Right atrium auricular region (tissue), 2 donors: ENCODE measurements at regions not wholly inside any gene's neighbourhood (a gene's known extent, or its start where the extent isn't known, plus 50 kb on each side); places are given as distances from the start of the nearest gene placed in this dataset.

Experiments
- DNase-seq: peaks from one replicate; pipeline ENCODE4 v3.0.0-alpha.2; 2019; ENCODE audit warnings: low spot score
- H3K27ac ChIP-seq, 2 donors: fragments of 200-600 bp; sonication (generic); 1 replicate in 1 of 2; 2 replicates in 1 of 2; pipeline ENCODE4 v1.5.1; 2016 to 2019
- H3K27me3 ChIP-seq, 2 donors: fragments of 200-600 bp; sonication (generic); one replicate each; pipeline versions ENCODE4 v1.5.1 to v1.6.0; 2017 to 2019
- H3K36me3 ChIP-seq: fragments of 200-600 bp; sonication (generic); one replicate; pipeline ENCODE4 v1.5.1; 2016
- H3K4me1 ChIP-seq, 2 donors: fragments of 200-600 bp; sonication (generic); one replicate each; pipeline versions ENCODE4 v1.5.1 to v1.6.0; 2017 to 2019
- H3K4me3 ChIP-seq, 2 donors: fragments of 200-600 bp; sonication (generic); 1 replicate in 1 of 2; 2 replicates in 1 of 2; pipeline ENCODE4 v1.5.1; 2017 to 2019; ENCODE audit warnings: mild to moderate bottlenecking in 1 of 2, moderate library complexity in 1 of 2
- H3K9me3 ChIP-seq, 2 donors: fragments of 200-600 bp; sonication (generic); one replicate each; pipeline ENCODE4 v1.5.1; 2019
- TF ChIP-seq, protein P1 (sequence below), 2 donors: fragments of 200-600 bp; sonication (generic); IDR thresholded peaks; one replicate each; pipeline ENCODE4 v1.5.1; 2019; ENCODE audit warnings: antibody characterized with exemption in 2 of 2

DNA sequence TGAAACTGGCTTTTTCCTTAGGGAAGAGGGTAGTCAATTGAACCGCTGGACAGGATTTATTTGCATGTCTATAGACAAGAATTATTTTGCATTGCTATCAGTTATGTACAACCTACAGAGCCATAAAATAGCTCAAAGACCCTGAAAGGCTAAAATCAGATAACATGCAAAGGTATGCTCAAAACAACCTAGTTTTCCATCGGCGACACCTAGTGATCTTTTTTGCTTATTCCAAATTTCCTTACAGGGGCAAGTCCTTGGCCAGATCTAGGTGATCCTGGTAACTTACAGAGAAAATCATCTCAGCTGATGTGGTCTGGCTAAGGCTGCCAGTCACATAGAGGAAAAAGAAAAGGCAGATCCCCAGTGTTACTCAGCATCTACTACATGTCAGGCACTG is 141.2 kb upstream of the RPL38 start:
- DNase-seq, result no peak
- H3K36me3 ChIP-seq, result no peaks in the 10 kb centered on the region
- H3K9me3 ChIP-seq, result no peaks in the 10 kb centered on the region
- no peak overlapping the region for H3K27ac ChIP-seq
- H3K4me3 ChIP-seq, result no peak overlapping the region
- no peaks in the 10 kb centered on the region for H3K4me1 ChIP-seq
- TF ChIP-seq, protein P1, sequence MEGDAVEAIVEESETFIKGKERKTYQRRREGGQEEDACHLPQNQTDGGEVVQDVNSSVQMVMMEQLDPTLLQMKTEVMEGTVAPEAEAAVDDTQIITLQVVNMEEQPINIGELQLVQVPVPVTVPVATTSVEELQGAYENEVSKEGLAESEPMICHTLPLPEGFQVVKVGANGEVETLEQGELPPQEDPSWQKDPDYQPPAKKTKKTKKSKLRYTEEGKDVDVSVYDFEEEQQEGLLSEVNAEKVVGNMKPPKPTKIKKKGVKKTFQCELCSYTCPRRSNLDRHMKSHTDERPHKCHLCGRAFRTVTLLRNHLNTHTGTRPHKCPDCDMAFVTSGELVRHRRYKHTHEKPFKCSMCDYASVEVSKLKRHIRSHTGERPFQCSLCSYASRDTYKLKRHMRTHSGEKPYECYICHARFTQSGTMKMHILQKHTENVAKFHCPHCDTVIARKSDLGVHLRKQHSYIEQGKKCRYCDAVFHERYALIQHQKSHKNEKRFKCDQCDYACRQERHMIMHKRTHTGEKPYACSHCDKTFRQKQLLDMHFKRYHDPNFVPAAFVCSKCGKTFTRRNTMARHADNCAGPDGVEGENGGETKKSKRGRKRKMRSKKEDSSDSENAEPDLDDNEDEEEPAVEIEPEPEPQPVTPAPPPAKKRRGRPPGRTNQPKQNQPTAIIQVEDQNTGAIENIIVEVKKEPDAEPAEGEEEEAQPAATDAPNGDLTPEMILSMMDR (IDR thresholded peaks at IDR 0.05), result no peak
- H3K27me3 ChIP-seq, result no peaks in the 10 kb centered on the region

DNA sequence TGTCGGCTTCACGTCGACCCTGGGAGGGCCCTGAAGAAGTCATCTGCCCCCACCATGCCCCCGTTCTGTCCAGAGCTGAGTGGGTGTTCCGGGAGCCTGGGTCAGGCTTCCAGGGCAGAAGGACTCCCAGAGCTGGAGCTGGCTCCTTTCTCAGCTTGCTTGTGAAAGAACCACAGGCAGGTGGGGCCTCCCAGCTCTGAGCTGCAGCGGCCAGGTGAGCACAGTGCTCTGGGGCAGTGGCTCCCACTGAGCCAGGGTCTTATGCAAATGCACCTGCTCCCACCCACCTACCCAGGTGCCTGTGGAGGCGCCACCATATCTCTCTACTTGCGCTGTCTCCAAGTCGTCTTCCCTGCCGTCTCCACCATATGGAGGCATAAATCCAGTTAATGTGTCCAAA is 140.0 kb upstream of the RPL38 start:
- H3K36me3 ChIP-seq, result no peaks in the 10 kb centered on the region
- H3K27ac ChIP-seq, result no peak overlapping the region
- no peak for DNase-seq
- TF ChIP-seq, protein P1 (IDR thresholded peaks at IDR 0.05), result no peak
- H3K9me3 ChIP-seq, result no peaks in the 10 kb centered on the region
- no peaks in the 10 kb centered on the region for H3K27me3 ChIP-seq
- no peaks in the 10 kb centered on the region for H3K4me1 ChIP-seq
- H3K4me3 ChIP-seq, result no peak overlapping the region

DNA sequence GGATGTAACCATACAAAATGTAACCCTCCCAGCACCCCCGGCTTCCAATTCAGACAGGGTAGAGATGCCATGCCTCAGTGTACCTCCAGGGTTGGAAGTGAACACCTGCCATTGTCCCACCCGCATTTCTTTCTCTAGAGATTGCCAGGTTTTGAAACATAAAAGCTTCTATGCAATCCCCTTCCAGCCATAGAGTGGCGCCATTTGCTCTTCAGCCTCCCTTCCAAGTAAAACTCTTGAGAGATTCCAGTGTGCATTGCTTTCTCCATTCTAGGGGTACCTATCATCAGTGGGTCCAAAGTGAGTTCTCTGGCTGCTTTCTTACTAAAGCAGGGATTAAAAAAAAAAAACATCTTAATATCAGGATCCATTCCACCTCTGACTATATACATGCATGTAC is 133.1 kb upstream of the RPL38 start:
- H3K4me1 ChIP-seq, result no peaks in the 10 kb centered on the region
- H3K4me3 ChIP-seq, result no peak overlapping the region
- TF ChIP-seq, protein P1 (IDR thresholded peaks at IDR 0.05), result no peak
- no peak overlapping the region for H3K27ac ChIP-seq
- peaks cover 0 to 12% of the 10 kb centered on the region in 2 donors for H3K9me3 ChIP-seq
- H3K27me3 ChIP-seq, result no peaks in the 10 kb centered on the region
- H3K36me3 ChIP-seq, result no peaks in the 10 kb centered on the region
- no peak for DNase-seq

DNA sequence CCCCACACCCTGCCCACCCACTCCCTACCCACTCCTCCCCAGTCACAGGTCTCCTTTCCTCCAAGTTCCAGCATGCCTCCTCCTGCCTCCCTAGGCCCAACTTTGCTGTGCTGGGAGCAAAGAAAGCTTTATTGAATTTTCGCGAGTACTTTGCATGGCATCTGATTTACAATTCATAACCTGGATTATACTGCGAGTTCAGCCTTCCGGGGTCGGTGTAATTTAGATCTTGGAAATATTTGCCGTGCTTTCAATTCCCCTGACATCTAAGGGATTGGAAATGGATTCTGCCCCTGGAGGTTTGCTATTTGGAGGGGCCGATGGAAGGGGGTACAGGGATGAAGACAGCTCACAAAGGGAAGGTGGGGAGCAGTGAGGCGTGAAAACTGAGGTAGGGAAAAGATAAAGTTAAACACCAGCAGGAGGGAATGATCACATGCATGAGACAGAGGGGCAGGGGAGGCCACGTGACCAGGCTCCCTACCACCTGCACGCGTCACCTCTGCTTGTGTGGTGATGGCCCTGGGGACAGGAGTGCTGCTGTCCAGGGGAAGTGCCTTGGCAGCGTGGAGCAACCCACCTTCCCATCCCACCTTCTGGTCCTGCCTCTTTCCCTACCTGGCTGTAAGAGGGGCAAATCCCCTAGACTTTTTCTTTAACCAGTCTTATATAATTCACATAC is 132.3 kb upstream of the RPL38 start:
- no peak overlapping the region for H3K4me3 ChIP-seq
- DNase-seq, result no peak
- H3K4me1 ChIP-seq, result no peaks in the 10 kb centered on the region
- TF ChIP-seq, protein P1 (IDR thresholded peaks at IDR 0.05), result no peak
- peaks cover 0 to 12% of the 10 kb centered on the region in 2 donors for H3K9me3 ChIP-seq
- H3K27ac ChIP-seq, result no peak overlapping the region
- no peaks in the 10 kb centered on the region for H3K36me3 ChIP-seq
- no peaks in the 10 kb centered on the region for H3K27me3 ChIP-seq

DNA sequence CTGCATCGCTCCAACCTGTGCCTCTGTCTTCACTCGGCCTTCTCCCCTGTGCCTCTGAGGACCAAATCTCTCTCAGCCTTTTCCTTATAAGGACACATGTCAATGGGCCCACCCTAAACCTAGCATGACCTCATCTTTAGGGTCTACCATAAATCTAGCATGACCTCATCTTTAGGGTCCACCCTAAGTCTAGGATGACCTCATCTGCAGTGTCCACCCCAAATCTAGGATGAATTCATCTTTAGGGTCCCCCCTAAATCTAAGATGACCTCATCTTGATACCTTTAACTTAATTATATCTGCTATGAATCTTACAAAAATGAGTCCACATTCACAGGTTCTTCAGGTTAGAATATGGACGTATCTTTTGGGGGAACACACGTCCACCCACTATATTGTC is 131.1 kb upstream of the RPL38 start:
- TF ChIP-seq, protein P1 (IDR thresholded peaks at IDR 0.05), result no peak
- no peak for DNase-seq
- H3K4me1 ChIP-seq, result no peaks in the 10 kb centered on the region

DNA sequence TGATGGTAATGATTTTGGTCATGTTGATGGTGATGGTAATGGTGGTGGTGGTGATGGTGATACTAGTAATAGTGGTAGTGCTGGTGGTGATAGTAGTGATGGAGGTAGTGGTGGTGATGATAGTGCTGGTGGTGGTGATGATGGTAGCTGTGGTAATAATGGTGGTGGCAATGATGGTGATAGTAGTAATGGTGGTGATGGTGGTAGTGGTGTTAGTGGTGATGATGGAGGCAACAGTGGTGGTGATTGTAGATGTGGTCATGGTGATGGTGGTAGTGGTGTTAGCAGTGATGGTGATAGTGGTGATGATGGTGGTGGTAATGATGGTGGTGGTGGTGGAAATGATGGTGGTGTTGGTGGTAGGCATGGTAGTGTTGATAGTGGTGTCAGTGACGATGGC is 127.0 kb upstream of the RPL38 start:
- H3K27me3 ChIP-seq, result no peaks in the 10 kb centered on the region
- H3K4me3 ChIP-seq, result no peak overlapping the region
- H3K9me3 ChIP-seq, result peaks cover 0 to 12% of the 10 kb centered on the region in 2 donors
- H3K4me1 ChIP-seq, result no peaks in the 10 kb centered on the region
- TF ChIP-seq, protein P1 (IDR thresholded peaks at IDR 0.05), result no peak
- H3K27ac ChIP-seq, result no peak overlapping the region
- no peak for DNase-seq
- H3K36me3 ChIP-seq, result no peaks in the 10 kb centered on the region

More for the DNA sequence above, 131.1 kb upstream of the RPL38 start:
- no peaks in the 10 kb centered on the region for H3K27me3 ChIP-seq
- peaks cover 0 to 12% of the 10 kb centered on the region in 2 donors for H3K9me3 ChIP-seq
- H3K27ac ChIP-seq, result no peak overlapping the region
- H3K36me3 ChIP-seq, result no peaks in the 10 kb centered on the region
- H3K4me3 ChIP-seq, result no peak overlapping the region
